ENCODE measurements at regions not wholly inside any gene's neighbourhood (a gene's known extent, or its start where the extent isn't known, plus 50 kb on each side); places are given as distances from the start of the nearest gene placed in this dataset.

DNA sequence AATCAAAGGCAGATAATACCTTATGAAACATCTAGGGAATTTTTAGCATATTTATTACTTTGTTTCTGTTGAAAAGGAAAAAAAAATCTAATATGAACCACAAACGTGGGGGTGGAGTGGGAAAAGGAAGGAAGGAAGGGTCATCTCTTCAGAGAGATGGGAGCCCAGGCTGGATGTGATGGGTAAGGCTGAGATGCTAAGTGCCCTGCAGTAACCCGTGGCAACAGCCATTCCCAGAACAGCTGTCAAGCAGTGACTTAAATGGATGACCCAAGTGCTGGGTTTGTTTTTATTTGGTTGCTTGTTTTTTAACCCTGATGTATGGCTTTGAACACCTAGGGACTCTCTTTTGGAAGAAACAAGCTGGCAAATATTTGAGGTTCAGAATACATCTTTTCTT is 50.7 kb upstream of the KLF7 start:
- 12 to 42% (median 34%) methylated on average over 2 of the region's 2 CpGs for WGBS, 3 donors
- no peak overlapping the region for H3K27ac ChIP-seq (ENCODE audit: low read depth, low read length)

DNA sequence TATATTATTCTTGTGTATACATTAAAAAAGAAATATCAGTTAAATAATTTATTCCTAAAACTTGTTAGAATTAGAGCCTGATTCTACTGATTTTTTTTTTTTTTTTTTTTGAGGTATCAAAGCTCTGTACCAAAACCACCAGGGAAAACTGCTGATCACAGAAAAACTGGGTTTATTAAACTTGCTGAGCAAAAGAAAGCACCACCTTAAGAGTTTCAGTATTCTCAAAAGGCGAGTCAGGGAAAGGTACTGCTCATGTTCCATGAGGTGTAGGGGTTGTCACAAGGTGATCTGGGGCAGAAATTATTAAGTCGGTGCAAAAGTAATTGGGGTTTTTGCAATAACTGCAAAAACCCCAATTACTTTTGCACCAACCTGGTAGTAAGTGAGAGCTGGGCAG is 51.7 kb upstream of the KLF7 start:
- H3K27ac ChIP-seq (ENCODE audit: low read depth, low read length), result no peak overlapping the region
- WGBS, 3 donors, result 86 to 97% (median 92%) methylated on average over 2 of the region's 2 CpGs

DNA sequence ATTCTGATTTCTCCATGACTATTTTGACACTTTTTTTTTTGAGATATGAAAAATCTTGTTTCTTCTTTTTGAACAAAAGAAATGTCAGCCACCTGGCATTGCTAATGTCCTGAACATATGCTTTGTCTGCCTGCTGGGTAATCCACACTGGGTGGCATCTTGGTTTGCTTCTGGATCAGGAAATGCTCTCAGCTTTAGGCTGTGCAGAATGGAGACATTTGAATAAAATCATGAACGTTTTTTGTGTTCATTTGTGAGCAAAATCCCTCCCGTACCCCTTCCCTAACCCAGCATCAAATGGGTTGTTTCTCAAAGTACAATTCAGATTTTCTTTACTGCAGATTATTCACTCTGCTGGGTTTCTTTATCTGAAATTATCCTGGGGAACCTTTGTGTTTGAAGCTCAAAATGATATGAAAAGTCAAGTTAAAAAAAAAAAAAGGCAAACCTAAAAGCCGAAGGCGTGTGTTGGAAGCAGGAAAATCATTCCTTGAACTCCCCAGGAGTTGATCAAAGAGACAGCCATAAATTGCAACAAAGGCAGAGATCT is 53.4 kb upstream of the KLF7 start:
- H3K27ac ChIP-seq (ENCODE audit: low read depth, low read length), result no peak overlapping the region
- WGBS, 3 donors, result 69 to 81% (median 78%) methylated on average over 4 of the region's 4 CpGs

DNA sequence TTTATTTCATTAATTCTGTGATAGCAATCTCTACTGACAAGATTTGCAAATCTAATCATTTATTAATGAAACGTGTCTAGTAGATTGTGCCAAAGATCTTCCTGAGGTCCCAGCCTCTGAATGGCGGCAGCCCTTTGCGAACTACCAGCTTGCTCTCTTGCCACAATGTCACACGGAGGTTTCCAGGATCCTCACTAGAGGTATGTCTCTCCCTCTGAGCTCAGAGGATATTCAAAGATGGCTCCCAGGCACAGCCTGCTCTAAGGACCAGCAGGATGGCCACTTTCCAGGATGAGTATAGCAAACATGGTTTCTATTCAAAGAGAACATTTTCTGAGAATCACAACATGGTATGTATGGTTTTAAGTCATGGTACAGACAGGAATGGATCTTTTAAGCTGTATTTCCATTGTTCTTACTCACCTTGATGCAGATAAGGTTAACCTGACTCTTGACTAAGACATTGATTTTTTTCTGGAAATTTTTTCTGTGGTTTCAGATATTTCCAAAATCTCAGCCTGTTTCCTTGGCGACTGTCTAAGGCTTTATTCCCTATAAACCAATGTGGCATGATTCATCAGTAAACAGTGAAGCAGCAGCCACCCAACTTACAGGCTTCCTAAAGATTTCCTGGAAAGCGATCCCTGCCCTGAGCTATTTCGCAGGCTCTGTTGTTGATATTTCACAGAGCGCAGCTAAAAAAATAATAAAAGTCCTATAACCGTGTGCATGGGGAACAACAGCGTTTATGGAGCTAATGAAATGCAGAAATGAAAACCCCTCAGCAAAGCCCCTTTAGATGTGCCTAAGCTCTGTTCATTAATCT is 54.1 kb upstream of the KLF7 start:
- WGBS, 3 donors, result 60 to 80% (median 70%) methylated on average over 10 of the region's 10 CpGs
- no peak overlapping the region for H3K27ac ChIP-seq (ENCODE audit: low read depth, low read length)

DNA sequence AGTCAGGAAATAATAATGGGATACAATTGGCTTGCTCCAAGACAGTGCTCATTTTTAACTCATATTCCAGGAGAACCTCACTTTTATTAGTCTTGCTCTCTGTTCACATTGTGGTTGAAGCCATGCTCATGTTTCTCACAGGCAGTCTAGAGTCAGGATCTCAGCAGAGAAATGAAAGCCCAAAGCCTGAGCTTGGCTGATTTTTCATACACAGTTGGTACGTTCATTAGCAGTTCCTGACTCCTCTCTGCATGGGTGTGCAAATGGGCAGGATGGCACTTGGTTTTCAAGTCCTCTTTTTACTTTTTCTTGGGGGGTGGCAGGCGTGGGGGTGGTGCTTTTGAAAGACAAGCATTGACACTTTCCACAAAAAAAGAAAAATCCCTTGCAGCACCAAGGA is 56.0 kb upstream of the KLF7 start:
- WGBS, 3 donors, result 44 to 70% (median 69%) methylated on average over 2 of the region's 2 CpGs

DNA sequence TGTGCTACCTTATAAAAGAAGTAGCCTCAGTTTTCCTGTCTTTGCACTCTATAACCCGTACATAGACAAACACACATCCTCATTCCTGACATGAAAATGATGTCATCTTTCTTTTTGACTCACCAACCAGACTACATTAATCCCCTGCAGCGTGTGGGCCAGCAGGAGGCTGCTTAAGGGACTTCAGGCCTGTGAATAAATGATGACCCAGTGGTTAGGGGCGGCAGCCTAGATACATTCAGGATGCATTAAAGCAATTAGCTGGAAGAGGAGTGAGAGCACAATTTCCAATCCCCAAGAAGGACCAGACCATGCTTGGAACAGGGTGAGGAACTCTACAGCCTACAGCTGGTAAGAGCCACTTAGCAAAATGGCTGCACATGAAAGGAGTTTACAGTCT is 57.3 kb upstream of the KLF7 start:
- H3K27ac ChIP-seq (ENCODE audit: low read depth, low read length), result no peak overlapping the region
- 64 to 84% (median 82%) methylated on average over 3 of the region's 3 CpGs for WGBS, 3 donors

More for the DNA sequence above, 56.0 kb upstream of the KLF7 start:
- no peak overlapping the region for H3K27ac ChIP-seq (ENCODE audit: low read depth, low read length)

DNA sequence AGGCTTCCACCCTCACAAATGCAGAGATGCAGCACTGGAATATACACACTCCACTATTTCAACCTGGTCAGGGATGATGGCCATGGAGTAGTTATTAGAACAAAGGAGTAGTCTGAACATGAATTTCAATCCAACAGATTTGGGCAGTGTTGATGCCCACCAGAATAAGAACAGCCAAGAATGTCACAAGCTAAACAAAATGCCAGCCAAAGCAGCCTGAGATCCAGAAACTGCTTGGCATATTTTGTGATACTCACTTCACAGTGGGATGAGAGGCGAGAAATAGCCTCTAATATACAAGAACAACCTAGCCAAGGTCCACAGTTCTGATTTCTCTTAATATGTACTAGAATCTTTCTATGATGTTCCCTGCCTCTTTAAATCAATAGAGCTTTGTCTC is 58.6 kb upstream of the KLF7 start:
- no peak overlapping the region for H3K27ac ChIP-seq (ENCODE audit: low read depth, low read length)
- 96 to 100% (median 96%) methylated on average over 1 of the region's 1 CpG for WGBS, 3 donors

DNA sequence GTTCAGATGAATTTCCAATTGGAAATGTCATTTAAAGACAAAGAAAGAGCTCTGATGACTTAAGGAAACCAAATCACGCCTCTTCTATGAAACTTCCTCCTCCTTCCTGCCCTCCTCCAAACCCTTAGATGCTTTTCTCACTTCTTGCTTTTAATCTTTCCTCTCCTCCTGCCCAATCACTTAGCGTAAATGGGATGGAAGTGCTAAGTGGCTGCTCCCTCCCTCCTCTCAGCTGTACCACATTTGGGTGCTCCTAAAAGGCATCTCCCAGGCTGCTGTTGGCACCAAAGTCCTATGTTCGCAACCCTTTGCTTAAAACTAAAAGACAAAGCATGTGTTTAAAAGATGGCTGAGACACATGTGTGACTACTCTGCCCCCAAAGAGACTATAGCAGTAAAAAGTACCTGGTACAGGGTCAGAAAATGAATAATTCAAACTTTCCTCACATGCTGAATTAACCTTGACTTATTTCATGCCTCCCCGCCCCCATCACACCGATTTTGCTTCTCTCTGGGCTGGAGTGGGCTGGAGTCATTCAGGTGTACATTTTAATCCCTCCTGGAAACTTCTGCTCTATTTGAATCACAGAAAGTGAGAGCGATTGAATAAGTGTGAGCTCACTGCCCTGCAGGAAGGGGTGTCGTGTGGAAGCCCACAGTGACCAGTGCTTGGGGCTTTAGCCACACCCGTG is 59.2 kb upstream of the KLF7 start:
- 65 to 75% (median 73%) methylated on average over 8 of the region's 8 CpGs for WGBS, 3 donors
- H3K27ac ChIP-seq (ENCODE audit: low read depth, low read length), result no peak overlapping the region

DNA sequence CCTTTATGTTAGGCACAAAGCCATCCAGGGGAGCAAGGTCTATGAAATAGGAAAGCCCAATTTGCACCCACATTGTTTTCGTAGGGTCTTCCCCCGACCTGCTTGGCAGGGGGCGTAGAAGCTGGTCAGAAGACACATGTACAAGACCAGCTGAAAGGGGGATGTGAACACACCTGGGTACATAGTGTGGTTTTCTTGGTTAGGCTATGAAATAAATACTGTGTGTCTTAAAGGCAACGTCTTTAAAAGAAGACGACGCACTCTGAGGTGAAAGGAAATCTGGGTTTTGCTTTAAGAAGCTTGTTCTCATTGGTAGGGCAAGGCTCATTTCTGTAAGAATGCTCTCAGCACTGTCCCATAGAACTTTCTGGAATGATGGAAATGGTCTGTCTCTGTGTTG is 60.0 kb upstream of the KLF7 start:
- 69 to 81% (median 77%) methylated on average over 6 of the region's 6 CpGs for WGBS, 3 donors
- no peak overlapping the region for H3K27ac ChIP-seq (ENCODE audit: low read depth, low read length)

DNA sequence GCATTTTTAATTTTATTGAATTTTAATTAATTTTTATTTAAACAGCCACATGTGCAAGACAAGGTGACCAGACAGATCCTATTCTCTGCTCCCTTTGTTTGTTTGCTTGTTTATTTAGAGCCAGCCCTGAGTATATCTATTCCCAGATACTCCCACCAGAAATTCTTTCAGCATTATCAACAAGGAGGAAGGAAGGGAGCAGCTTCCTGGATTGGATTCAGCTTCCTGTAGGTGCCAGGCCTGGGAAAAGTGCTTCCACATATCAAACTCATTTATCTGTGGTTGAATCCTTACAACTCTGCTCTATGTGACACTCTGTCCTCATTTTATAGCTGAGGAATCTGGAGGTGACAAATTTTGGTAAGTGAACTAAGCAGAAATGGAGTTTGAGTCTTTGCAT is 60.5 kb upstream of the KLF7 start:
- H3K27ac ChIP-seq (ENCODE audit: low read depth, low read length), result no peak overlapping the region

DNA sequence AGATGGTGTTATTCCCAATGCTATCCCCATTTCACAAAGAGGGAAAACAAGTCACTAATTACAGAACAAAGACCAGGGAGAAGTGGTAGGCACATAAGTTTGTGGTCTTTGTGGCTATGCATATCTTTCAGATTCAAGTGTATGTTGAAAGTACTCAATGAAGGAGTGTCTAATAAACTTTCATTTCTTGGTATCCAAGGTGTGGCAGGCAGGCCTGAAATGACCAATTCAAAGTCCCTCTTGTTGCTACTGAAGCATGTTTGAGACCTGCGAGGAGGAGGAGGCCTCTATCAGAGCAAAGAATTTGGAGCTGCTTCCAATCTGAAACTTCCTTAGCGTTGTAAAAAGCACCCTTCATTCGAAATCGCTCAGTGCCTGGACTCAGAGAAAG is 60.9 kb upstream of the KLF7 start:
- WGBS, 3 donors, result 25 to 64% (median 64%) methylated on average over 4 of the region's 4 CpGs
- no peak overlapping the region for H3K27ac ChIP-seq (ENCODE audit: low read depth, low read length)

DNA sequence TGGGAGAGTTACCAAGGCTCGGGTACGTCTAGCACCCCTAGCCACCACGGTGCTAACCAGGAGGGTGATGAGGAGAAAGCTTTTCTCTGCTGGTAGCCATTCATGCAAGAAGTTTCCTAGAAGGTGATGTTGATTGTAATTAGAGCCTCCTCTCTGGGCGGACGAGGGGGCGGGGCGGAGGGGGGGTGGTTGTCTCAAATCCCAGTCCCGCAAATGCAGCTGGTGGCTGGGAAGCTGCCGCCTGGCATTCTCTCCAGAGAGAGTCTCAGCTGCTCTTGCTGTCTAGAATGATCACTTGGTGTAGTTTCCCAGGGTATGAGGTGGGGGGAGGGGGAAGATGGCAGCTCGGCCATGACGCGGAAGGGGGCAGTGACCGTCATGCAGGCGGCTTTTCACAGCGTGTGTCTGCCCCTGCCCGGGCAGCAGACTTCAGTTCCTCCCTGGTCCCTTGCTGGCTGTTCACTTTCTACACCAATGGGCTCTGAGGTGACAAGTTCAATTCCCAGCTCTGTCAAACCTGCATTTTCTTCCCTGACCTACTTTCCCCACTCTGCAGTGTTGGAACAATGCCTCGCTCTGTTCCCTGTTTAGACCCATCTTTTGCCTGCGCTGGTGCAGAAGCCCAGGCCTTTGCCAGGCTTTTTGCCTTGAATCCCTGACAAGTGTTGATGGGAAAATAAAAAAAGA is 61.5 kb upstream of the KLF7 start:
- H3K27ac ChIP-seq (ENCODE audit: low read depth, low read length), result no peak overlapping the region
- WGBS, 3 donors, result 28 to 69% (median 67%) methylated on average over 18 of the region's 18 CpGs

DNA sequence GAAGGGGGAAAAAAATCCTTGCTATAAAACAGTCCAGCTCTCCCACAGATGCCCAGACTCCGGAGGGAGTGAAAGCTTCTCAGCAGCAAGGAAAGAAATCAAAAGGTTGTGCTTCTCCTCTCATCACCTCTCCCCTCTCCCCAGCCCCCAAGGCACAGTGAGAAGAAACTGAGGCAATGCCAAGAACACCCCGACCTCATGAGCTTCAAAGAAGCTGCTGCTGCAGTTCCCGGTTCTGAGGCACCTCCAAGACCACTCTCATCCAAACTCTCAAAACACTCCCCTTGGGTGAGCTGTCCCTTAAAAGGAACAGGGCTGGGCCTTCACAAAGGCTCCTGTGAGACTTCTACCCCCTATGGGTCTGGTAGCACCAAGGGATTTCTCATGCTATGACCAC is 62.0 kb upstream of the KLF7 start:
- 60 to 74% (median 65%) methylated on average over 3 of the region's 3 CpGs for WGBS, 3 donors
- H3K27ac ChIP-seq (ENCODE audit: low read depth, low read length), result no peak overlapping the region

DNA sequence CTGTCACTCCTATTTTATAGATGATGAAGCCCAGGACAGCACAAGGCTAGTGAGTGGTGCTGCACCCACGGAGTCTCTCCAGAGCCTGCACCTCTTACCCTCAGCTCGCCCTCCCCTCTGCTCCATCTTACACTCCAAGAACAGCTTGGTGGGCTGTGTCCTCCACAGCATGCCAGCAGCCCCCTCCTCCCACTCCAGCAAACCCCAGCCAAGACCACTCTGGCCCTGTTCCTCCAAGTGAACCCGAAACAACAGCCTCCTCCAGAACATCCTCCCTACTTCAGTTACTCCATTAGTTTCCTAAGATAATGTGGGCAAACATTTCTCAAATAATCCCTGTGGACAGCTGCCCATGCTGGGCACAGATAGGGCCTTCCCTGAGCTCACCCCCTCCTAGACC is 62.7 kb upstream of the KLF7 start:
- WGBS, 3 donors, result 79 to 84% (median 83%) methylated on average over 3 of the region's 3 CpGs

DNA sequence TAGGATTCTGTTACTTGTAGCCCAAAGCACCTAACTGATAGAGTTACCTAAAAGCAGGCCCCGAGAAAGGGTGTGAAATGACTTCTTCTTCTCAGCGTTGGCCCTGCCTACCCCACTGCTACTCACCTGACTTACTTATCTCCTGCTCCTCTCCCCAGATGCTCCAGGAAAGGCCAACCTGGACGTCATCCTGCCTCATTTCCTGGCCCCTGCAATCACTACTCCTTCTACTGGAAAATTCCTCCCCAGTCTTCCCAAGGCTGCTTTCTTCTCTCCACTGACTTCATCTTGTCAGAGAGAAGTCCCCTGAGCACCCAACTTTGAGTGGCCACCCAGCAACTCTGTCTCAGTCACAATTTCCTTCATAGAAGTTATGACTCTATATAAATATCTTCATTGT is 63.4 kb upstream of the KLF7 start:
- 41 to 81% (median 73%) methylated on average over 3 of the region's 3 CpGs for WGBS, 3 donors
- H3K27ac ChIP-seq (ENCODE audit: low read depth, low read length), result no peak overlapping the region

More for the DNA sequence above, 62.7 kb upstream of the KLF7 start:
- H3K27ac ChIP-seq (ENCODE audit: low read depth, low read length), result no peak overlapping the region

DNA sequence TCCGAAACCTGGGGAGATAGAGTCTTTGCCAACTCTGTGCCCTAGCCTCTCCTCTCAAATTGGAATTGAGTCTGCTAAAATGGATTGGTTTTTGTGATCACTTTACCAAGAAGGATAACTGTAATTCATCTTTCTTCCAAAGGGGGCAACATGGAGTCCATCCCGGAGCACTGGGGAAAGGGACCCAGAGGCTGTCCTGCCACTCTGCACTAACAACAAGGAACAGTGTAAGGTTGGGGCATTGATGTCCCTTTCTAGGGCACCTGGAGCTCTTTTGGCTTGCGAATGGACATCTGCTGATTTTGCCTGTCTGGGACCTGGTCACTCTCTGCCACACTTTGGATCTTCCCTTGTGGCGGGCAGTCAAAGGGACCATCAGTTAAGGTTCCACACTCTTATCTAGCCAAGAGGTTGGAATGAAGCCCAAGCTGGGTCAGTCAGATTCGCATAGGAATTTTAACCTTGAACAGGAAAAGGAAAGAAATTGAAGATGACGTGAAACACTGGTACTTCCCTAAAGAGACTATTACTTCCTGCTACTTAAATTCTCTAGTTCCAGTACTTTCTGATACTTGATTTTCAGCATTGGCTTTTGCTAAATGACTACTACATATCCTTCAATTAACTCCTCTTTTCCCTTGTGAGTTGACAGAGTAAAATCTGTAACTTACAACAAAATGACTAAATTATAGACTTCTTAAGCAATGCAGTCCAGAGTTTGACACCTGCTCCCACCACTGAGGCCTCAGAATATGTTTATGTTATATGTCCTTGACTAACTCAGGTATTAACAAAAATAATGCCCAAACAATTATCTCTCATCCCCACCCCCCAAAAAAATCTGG is 64.7 kb upstream of the KLF7 start:
- 51 to 66% (median 66%) methylated on average over 6 of the region's 6 CpGs for WGBS, 3 donors
- H3K27ac ChIP-seq (ENCODE audit: low read depth, low read length), result no peak overlapping the region

DNA sequence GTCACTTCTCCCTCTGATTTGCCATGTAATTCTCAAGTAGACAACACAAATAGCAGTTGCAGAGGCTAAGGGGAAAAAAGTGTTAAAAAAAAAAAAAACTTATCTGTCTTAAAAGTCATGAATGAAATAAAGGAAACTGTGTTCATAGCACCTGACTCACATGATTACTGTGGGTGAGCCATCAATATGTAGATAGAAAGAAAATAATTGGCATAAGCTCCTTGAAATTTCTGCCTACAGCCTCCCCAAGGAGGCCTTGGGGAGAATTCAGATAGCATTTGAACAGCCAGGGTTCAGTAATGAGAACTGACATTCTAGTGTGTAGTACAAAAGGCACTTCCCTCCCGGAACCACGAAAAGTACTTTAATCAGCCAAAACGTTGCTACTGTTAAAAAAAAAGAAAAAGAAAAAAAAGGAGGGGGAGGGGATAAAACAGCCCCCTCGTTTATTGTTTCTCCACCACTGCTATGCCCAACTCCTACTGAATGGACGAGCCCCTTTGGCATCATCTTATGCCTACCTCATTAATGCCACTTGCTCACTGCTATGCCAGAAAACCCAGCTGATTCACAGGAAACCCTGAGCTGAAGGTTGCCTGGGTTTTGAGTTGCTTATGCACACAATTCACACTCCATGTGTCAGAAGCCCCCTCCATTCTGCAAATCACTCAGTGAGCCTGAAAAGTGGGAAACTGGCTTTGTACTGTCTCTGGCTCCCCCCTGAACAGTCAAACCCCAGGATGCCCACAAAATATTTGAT is 65.5 kb upstream of the KLF7 start:
- no peak overlapping the region for H3K27ac ChIP-seq (ENCODE audit: low read depth, low read length)
- WGBS, 3 donors, result 30 to 47% (median 43%) methylated on average over 5 of the region's 5 CpGs

DNA sequence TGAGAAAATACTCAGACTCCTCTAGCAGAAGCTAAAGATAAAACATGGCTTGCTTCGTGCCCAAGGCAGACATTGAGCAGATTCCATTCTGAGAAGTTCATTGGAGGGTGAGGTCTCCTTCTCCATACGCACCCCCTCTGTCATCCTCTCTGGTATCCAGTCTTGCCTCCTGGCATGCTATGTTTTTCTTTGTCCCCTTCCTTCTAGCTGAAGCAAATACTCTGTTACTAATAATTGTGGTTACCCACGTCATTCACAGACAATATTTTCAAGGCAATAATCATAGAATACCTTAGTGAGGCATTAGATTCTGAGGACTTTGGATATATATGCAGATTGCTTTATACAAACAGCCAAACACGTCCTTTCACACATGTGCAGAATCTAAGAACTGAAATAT is 66.2 kb upstream of the KLF7 start:
- no peak overlapping the region for H3K27ac ChIP-seq (ENCODE audit: low read depth, low read length)
- WGBS, 3 donors, result 65 to 92% (median 89%) methylated on average over 4 of the region's 4 CpGs

Measured in adipose tissue (tissue), 3 donors.